D341Med (cell line): ENCODE measurements at regions not wholly inside any gene's neighbourhood (a gene's known extent, or its start where the extent isn't known, plus 50 kb on each side); places are given as distances from the start of the nearest gene placed in this dataset.

Experiments
- DNase-seq: peaks from one replicate; pipeline ENCODE4 v3.0.0; 2012; ENCODE audit warnings: low spot score

DNA sequence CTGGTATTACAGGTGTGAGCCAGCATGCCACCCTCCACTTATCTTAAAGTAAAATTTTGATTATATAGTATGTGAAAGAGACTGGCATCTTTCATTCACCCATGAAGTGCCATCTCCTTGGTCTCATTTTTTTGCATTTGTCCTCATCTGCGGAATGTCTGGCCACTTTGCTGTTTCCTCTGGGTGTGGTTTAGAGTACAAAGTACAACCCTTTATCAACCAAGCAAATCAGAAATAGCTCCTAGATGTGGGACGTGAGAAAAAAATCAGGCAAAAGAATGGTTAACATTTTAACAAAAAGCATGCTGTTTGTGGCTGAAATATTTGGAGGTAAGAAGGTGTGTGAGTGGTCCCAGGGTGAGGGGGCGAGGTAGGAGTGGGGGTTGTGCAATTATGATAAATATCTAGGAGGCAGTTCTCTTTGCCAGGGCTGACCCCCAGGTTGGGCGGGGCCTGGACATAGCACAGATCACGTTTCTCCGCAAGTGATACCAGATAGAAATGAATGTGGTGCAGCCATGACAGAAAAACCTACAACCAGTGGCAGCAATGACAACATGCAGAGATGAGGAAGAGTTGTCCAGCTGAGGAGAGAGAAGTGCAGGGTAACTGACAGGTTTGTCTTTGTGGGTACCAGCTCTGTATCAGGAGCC, 115.8 kb upstream of the SERTAD2 start:
- no peak for DNase-seq

DNA sequence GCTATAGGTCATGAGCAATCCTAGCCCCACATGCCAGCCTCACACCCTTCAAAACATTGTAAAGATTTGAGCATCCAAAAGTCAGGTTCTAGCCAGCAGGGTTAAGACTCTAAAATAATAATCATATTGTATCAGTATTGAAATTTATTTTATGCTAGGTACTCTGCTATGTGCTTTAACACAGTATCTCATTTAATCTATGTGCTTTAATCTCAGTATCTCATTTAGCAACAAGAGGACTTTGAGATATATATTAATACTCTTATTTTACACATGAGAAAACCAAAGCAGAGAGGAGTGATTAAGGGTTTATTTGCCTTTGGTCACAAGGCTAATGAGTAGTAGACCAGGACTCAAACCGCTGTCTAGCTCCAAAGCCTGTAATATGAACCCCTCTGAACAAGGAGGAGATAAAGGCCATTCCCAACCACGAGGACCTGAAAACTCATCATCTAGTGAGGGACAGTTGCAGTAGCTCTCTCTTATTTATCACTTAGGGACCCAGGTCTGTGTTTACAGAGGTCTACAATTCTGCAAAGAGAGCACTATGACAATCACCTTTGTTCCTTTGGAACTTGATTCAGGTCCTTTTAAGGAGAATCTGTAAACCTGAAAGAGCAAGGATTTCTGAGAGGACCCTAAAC, 116.5 kb upstream of the SERTAD2 start:
- DNase-seq, result no peak

- DNase-seq, result no peak
These were observed 117.1 kb upstream of the SERTAD2 start for GRCh38 chr2:64770781-64771334.

DNA sequence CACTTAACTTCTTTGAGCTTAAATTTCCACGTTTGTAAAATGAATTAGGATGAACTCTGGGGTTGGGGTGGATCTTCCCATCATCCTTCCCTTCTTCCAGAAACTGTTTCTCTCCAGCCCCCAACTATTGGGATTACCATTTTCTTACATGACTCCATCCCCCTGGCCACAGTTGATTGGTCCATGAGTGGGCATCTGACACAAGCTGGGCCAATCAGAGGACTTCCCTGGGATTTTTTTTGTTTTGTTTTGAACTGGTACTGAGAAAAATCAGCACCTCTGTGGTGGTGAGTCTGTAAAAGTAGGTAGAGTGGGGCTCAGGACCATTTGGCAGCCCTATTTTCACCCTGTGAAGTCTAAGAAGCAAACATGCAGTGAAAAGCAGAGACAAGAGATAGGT, 118.0 kb upstream of the SERTAD2 start:
- DNase-seq, result no peak

DNA sequence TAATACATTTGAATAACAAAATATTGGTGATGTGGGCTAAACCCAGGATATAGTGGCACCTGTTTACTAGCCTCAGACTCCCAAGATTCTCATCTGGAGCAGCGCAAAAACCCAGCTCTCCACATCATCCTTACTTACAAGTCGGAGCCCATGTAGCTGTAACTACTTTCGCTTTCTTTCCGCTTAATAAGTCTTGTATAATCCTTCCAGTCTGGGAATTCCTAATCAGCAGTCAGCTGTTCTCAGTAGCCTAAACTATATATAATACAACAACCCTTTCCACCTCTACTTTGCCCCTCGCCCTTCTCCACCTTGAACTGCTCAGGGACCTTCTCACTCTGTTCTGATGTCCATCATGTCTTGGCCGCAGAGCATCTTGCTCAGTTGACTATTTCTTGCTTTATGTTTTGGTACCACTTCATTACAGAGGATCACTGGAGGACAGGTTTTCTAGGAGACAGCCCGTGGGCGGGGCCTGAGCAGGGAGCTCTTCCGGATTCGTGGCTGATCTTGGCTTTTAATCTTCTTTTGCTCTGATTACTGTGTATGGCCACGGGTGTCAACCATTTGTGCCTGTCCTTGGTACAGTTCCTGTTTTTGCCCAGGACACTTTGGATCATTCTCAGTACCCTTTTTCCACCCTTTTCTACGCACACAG, 119.9 kb upstream of the SERTAD2 start:
- DNase-seq, result peak; percentile 76

- no peak for DNase-seq
These were observed 124.1 kb upstream of the SERTAD2 start for GRCh38 chr2:64777841-64778240.

GRCh38 chr2:64779117-64779690, 125.5 kb upstream of the SERTAD2 start:
- no peak for DNase-seq

GRCh38 chr2:64780041-64780440, 126.3 kb upstream of the SERTAD2 start:
- no peak for DNase-seq

GRCh38 chr2:64781711-64782390, 128.1 kb upstream of the SERTAD2 start:
- DNase-seq, result no peak

DNA sequence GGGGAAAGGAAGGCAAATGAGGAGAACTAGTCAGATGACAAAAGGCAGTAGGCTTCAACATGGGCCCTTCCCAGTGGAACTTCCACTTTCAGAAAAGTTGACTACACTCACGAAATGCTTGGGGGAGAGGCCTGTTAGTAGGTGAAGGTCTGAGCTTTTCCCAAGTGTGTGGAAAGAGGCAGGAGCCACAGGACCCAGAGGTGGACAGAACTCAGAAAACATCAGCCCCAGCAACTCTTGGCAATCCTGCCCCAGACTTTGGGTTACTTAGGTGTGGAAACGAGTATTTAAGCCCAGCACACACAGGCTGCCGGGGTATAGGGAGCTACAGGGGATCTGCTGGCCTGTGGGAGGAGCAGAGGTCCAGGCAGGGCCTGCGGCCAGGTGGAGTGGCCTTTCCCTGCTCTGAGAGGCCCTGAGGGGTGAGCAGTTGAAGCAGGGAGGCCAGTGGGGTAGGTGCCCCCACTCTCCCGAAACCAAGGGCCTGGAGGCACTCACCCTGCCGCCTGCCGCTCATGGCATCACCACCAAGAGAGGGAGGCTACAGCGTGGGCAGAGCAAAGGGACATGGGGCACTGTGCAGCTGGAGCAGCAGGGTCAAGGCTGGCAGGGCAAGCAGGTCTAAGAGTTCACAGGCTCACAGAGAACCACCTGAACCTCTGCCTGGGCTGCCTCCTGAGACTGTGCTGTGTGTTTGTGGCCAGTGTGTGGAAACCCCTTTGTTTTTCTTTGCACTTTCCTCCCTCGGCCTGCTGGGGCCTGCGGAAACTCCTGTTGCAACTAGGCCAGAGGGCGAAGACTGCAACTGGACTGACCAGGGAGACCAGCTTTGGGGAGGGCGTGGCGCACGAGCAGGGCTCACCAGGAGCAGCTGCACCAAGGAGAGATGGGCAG, 130.7 kb upstream of the SERTAD2 start:
- no peak for DNase-seq

- DNase-seq, result no peak
These were observed 131.5 kb upstream of the SERTAD2 start for GRCh38 chr2:64785245-64785644.

- DNase-seq, result no peak
These were observed 132.8 kb upstream of the SERTAD2 start for GRCh38 chr2:64786343-64787018.

DNA sequence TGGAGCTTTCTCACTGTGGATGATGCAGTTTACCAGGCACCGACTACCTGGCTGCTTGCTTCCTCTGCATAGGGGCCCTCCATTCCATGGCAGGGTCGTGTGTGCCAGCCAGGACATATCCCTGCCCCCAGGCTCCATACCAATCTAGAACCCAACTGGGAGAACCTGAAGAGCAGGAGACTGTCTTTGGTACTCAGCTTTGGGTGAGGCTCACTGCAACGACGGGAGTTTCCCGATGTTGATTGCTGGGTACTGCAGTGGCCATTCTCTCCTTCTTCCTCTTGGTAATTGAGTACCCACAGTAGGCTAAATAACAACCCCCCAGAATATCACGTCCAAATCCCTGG, 133.3 kb upstream of the SERTAD2 start:
- no peak for DNase-seq

DNA sequence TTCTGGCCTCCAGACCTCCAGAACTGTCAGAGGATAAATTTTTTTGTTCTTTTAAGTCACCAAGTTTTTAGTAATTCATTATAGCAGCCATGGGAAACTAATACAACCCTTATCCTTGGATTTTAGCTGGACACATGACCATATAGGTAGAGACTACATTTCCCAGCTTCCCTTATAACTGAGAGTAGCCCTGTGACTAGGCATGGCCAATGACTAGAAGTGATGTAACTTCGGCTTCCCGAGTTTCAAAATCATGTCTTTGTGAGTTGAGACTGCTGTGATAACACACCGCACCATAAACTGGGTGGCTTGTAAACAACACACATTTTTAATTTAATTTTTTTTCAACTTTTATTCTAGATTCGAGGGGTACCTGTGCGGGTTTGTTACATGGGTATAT, 134.0 kb upstream of the SERTAD2 start:
- no peak for DNase-seq

DNA sequence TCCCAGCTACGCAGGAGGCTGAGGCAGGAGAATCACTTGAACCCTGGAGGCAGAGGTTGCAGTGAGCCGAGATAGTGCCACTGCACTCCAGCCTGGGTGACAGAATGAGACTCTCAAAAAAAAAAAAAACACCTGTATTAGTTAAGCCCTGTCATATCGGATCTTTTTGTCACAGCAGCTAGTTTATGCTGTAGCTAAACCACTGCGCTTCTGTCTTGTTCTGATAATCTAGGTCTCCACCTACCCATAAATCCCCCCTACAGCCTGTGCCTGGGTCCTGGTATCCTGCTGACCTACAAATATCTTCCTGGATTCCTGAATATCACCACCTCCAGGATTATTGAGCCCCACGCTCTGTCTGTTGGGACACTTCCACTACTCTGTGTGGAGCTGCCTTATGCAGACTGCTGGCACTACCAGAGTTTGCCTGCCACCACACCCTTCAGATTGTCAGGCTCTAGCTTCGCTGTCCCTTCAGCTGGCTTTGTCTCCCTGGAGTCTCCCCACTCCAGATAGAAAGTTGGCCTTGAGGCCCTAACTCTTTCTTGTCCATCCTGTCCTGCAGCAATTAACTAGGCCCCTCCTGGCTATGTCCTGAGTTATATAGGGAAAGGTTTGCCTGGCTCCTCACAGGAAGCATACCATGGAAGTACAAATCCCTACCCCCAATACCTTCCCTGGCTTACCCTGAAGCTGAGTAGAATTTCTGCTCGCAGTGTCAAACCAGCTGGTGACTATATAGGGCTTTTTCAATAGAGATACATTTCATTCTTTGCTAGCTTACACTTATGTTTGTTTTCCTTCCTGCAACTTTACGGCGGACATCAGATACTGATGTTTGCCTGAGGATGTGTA, 136.0 kb upstream of the SERTAD2 start:
- no peak for DNase-seq

- no peak for DNase-seq
These were observed 138.6 kb upstream of the SERTAD2 start for GRCh38 chr2:64792300-64792699.

DNA sequence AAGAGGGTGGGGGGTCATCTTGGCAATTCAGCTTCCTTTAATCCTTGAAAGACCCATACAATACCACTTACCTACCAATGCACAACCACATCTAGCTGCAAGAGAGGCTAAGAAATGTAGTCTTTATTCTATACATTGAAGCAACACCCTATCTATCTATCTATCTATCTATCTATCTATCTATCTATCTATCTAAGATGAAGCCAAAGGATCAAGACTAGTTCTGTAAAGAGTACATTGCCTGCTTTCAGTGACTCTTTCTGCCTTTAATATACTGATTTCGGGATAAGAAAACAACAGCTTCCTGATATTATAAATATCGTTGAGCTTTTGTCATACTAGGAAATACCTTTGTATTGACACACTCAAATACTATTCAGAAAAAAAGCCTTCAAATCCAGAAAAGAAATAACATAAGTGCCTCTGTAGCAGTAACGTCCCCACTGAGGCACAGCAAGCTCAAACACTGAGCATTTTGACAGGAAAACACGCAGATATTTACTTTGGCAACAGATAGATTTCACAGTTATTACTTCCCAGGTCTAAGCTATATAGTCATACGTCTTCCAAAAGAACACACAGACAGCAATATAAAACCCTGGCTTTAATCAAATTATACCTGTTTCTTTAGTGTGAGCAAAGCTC, 139.4 kb upstream of the SERTAD2 start:
- no peak for DNase-seq

DNA sequence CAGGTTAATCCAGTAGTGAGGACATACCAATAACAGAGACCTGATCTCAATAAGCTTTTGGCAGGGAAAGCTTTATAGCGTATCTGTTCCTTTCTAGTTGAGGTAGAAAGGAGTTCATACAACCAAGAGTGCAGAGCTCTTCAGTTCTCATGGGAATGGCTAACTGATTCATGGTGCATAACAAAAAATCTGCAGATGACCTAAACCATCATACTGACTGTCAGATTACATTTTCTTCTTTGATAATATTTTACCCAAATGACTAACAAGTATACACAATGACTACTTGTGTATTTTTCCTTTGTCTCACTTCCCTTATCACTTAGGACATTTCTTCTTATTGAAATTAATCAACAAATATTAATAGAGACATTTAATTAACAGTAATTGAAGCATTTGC, 140.0 kb upstream of the SERTAD2 start:
- no peak for DNase-seq

GRCh38 chr2:64794426-64794995, 140.8 kb upstream of the SERTAD2 start:
- DNase-seq, result no peak
